HG02678 (cell line): ENCODE measurements at regions not wholly inside any gene's neighbourhood (a gene's known extent, or its start where the extent isn't known, plus 50 kb on each side); places are given as distances from the start of the nearest gene placed in this dataset.
"Not testable (repeated sequence)": the region's sequence is repeated elsewhere in the genome, so short reads cannot be mapped to it uniquely, and the experiment has no call there.

Experiments
- ATAC-seq: cut with Tn5 transposase; IDR thresholded peaks from one replicate; pipeline ENCODE4 v1.9.1; 2021; ENCODE audit warnings: mild to moderate bottlenecking, moderate library complexity; ENCODE audit not compliant: unreplicated experiment

DNA sequence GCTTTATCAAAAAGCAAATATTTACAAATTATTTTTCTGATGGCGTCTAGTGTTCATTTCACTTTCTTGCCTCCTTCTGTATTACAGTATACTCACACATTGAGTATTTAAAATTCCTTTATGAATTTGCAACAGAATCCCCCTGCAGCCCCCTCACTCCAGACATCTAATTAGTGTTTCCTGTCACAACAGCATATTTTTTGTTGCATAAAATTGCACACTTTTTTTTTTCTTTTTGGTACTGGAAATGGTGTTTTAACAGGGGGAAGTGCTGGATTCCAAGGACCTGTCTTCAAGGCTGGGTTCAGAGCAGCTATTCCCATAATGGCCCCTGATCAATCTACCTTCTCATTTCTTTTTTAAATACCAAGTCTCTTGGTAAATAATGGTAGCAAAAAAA lies 184.3 kb upstream of the HMCN1 start:
- no peak for ATAC-seq

DNA sequence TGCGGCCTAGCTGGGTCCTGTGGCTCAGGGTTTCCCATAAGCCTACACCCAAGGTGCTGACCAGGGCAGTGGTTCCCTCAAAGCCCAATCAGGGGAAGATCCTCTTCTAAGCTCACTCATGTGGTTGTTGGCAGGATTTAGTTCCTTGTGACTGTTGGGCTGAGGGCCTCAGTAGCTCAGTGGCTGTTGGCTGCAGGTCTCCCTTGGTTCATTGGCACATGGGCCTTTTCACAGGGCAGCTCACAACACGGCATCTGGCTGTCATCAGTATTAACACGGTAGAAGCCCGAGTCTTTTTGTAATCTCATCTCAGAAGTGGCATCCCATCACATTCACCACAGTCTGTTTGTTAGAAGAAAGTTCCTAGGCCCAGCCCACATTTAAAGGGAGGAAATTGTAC lies 188.2 kb upstream of the HMCN1 start:
- no peak for ATAC-seq

DNA sequence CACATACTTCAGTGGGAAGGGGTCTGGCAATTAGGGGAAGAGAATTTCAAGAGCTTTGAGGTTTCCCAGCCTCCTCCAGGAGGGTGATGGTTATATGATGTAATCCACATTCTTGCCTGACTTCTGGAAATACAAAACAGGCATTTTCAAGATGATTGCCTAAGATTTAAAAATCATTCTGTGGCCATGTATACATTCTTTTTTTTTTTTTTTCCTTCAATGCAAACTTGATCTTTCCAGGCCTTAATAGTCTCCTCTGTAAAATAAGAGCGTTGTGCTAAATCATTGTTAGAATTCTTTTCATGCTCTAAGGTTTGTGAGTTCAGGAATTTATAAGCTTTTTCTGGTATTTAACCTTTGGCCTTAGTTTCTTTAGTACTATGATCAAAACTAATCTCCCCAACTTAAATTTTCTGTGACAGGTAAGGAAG lies 192.3 kb upstream of the HMCN1 start:
- no peak for ATAC-seq

DNA sequence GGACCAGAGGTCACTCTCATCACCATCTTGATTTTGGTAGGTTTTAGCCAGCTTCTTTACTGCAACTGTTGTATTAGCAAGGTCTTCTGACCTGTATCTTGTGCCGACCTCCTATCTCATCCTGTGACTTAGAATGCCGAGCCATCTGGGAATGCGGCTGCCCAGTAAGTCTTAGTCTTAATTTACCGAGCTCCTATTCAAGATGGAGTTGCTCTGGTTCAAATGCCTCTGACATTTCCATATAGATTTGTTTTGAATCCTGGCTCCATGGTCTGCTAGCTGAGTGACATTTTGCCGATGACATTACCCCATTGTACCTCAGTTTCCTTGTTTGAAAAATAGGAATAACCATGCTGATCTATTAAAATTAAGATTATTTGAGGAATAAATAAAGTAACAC lies 193.9 kb upstream of the HMCN1 start:
- no peak for ATAC-seq

GRCh38 chr1:185539277-185539943 lies 194.8 kb upstream of the HMCN1 start:
- ATAC-seq: no peak

DNA sequence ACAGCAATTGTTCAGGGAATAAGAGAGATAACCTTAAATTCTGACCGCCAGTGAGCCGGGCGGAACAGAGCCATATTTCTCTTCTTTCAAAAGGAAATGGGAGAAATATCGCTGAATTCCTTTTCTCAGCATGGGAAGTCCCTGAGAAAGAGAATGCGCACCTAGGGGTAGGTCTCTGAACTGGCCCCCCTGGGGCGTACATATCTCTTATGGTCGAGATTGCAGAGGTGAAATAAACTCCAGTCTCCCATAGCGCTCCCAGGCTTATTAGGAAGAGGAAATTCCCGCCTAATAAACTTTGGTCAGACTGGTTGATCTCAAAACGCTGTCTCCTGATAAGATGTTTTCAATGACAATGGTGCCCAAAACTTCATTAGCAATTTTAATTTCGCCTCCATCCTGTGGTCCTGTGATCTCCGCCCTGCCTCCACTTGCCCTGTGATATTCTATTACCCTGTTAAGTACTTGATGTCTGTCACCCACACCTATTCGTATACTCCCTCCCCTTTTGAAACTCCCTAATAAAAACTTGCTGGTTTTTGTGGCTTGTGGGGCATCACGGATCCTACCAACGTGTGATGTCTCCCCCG lies 195.8 kb upstream of the HMCN1 start:
- ATAC-seq: not testable (repeated sequence)

DNA sequence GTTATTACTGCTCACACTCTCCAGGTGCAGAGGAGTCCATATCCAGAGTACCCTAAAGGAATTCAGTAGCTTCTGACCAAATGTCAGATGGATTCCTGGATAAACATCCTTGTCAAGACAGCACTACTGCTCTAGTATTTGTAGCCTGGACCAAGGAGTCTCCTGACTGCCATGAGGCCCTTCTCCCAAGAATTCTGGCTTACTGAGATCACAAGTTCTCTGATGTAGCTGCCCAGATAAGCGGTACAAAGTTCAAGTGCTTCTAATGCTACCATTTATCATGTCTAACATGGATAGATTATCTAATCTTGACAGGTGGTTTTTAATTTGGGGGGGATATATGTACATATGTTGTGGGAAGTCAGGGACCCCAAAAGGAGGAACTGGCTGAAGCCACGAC lies 196.6 kb upstream of the HMCN1 start:
- ATAC-seq: no peak

GRCh38 chr1:185536165-185536920 lies 197.8 kb upstream of the HMCN1 start:
- no peak for ATAC-seq

DNA sequence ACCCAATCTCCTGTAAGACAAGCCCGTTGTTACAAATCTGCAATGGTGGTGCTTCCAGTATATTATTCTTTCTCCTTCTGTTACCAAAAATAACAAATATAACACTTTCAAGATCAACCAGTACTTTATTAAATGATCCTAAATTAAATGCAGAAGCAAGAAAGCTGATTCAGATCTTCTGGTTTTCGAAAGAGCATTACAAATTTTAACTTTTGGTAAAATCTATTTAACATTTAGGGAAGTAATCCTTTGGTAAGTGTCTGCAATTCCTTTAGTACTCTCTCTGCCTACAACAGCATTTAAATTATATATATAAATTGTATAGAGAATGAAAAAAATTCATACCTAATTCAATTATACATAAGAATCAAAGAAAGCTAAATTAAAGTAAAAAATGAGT lies 198.6 kb upstream of the HMCN1 start:
- no peak for ATAC-seq

- no peak for ATAC-seq
These were observed 199.4 kb upstream of the HMCN1 start for GRCh38 chr1:185534801-185535200.

DNA sequence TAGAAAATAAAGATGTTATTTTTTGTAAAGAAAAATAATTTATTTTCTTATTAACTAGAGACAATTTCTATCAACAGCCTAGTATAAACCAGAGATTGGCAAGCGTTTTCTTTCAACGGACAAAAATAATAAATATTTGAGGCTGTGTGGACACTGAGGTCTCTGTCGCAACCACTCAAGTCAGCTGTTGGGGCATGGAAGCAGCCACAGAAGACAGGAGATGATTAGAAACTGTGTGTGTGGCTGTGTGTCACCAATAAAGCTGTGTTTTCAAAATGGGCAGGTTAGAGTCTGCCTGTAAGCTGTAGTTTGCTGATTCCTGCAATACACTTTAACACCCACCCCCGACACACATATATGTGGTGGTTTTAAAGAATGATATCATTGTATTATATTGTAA lies 200.6 kb upstream of the HMCN1 start:
- ATAC-seq: no peak

- ATAC-seq: no peak
These were observed 201.3 kb upstream of the HMCN1 start for GRCh38 chr1:185532856-185533255.

GRCh38 chr1:185531838-185532237 lies 202.4 kb upstream of the HMCN1 start:
- no peak for ATAC-seq

DNA sequence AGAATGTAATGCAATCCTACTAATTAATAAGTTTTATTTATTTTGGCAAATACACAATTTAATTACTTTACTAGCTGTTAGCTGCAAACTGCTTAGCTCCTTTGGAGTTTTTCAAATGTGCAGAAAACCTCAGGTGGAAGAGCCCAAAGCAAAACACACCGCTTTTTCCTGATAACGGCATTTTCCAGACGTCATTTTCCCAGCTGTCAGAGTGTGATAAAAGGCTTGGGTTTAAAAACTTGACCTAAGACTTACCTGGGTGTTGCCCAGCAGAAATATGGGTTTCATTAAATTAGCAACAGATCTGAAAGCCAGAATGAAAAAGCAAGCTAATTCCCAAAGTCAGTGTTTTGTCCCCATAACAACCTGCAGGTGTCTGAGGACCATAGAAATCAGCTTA lies 204.0 kb upstream of the HMCN1 start:
- ATAC-seq: no peak

DNA sequence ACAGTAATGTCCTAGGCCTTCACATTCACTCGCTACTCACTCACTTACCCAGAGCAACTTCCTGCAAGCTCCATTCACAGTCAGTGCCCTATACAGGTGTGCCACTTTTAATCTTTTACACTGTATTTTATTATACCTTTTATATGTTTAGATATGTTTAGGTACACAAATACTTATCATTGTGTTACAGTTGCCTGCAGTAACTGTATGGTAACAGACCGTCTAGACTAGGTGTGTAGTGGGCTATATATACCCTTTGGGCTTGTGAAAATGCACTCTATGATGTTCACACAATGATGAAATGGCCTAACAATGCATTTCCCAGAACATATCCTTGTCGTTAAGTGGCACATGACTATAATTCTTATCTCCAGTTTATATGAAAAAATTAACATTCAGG lies 204.5 kb upstream of the HMCN1 start:
- ATAC-seq: no peak

GRCh38 chr1:185528084-185528676 lies 206.0 kb upstream of the HMCN1 start:
- no peak for ATAC-seq

DNA sequence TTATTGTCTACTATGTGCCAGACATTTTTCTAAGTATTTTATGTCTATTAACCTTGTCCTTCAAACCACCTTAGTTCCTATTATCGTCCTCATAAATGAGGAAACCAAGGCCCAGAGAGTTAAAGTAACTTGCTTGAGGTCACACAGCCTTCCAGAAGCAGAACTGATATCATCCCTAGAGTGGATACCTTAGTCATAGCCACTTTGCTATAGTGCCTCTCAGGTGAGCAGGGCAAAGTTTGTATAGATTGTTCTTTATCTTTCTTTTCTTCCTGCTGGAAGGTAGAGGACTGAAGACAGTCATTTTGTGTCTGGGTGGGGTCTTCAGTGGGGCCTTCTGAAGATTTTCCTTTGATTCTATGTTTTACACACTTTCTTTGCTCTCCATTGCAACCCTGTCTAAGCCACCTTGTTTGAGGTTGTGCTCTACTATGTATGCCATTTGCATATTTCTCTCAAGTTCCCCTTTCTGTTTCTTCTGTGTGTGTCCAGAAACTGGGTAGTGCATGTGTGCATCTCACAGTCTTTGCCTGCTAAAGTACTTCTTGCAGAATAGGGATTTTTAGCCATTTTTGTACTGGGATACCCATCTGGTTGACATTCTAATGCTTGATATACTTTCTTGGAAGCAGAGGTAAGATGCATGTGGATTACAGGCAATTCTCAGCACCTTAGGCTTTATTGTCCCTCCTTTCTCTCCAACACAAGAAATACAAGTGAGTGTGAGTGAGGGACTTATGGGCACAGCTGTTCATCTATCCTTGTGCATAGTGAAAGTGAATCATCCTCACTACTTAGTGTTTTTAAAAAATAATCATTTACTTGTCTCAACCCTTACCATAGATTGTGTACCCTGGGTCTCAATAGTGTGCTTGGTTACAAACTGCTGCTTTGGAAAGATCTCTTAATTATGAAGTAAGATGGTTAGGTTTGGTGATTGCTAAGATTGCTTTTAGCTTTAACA lies 207.6 kb upstream of the HMCN1 start:
- peak; percentile 100 for ATAC-seq

DNA sequence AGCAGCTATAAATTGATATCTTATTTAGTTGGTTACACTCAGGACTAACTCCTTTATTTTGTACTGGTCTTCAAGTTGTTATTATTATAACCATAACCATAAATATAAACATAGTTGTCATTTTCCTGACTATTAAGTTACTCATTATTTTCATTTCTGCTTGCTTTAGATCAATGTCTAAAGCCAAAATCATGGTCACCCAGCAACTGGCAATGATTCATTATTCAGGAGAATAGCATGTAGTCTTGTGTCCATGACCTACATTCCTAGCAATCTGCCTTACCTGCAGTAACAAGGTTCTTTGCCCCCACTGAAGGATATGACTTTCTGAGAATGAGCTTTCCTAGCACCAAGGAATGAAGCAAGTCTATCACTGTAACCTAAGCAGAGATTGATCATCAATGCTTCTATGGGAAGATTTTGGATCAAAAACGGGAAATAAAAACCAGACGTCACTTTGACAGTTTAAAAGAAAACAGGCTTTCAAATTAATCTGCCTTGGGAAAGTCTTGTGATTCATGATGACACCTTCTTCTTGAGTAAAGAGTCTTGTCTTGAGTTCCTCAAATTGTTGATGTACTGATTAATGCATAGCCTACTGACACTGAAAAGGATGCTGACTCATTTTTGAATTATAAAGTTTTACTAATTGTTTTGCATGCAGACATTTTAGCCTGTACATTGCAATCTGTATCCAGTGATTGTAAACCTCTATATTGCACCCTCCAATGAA lies 203.3 kb upstream of the IVNS1ABP start:
- ATAC-seq: peak; percentile 74

DNA sequence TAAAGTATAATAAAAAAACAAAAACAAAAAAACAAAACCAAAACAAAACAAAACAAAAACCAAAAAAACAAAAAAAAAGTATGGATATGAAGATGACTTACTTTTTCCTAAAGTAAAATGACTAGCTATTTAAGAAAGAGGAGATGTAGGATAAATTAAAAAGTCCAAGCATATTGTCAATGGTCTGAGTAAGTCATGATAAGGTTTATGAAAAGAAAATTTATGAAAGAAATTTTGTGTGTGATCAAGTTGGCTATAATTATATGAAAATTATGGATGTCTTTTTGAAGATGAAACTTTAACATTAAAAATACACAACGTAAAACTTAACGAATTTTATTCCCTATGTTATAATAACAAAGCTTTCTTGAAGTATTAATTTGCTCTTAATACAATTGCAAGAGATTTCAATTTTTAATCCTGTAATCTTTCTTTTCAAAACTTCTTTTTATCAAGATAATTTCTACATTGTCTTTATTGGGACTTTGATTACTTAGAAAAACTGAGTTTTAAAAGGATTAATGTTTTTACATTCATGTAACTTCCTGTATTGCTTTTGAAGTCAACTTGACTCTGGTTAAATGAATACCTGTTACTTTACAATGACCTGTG lies 200.9 kb upstream of the IVNS1ABP start:
- ATAC-seq: no peak

GRCh38 chr1:185517301-185517700 lies 200.3 kb upstream of the IVNS1ABP start:
- not testable (repeated sequence) for ATAC-seq
